GM12878 (cell line): ENCODE measurements at regions not wholly inside any gene's neighbourhood (a gene's known extent, or its start where the extent isn't known, plus 50 kb on each side); places are given as distances from the start of the nearest gene placed in this dataset.

Experiments
- CTCF ChIP-seq, 3 experiments: IDR thresholded peaks in 2 of 3; conservative IDR thresholded peaks in 1 of 3; 2 replicates each; pipeline ENCODE4 v1.5.1; 2011; ENCODE audit warnings: low read depth in 3 of 3, low read length in 3 of 3, mild to moderate bottlenecking in 3 of 3, control low read depth in 2 of 3, moderate library complexity in 2 of 3, inconsistent platforms in 1 of 3, mixed read lengths in 1 of 3; ENCODE audit not compliant: control insufficient read depth in 2 of 3, insufficient read depth in 1 of 3; ENCODE audit errors: extremely low read depth in 1 of 3
- FOS ChIP-seq: IDR thresholded peaks from 3 replicates; pipeline ENCODE4 v1.6.1; 2011; ENCODE audit warnings: borderline replicate concordance; ENCODE audit not compliant: insufficient read length; ENCODE audit errors: extremely low read depth
- SUZ12 ChIP-seq: fragments of 200-600 bp; sonication (generic); IDR thresholded peaks from one replicate; pipeline ENCODE4 v1.6.1; 2018; ENCODE audit warnings: antibody characterized with exemption, mild to moderate bottlenecking; ENCODE audit not compliant: unreplicated experiment

DNA sequence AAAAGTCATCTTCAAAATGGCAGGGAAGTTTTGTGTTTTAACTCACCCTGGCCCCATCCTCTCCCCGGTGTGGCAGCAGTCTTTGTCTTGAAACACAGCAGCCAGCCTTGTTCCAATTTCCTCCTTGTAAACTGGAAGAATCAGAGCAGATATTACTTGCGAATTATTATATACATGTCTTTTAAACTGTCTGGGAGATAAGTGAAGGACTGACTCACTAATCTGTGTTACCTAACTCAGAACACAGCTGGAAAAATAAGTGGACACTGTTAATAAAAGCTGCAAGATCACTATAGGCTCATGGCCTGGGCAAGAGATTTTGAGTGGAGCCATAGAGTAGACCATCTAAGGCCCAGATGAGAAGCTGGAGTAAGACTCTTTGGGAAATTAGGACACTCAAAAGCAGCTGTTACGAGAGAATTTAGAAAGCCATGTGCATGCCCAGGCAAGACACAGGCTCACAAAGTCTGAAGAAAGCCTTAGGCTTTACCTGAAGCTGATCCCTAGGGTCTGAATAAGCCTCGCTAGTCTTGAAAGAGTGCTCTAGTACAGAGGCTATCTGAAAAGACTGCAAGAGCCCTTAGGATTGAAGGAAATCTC, 233.0 kb upstream of the RAB4A start:
- TF ChIP-seq SUZ12, result no peak
- TF ChIP-seq CTCF (IDR thresholded peaks at IDR 0.05 in 2 of 3, conservative IDR thresholded peaks at IDR 0.05 in 1 of 3; ENCODE audit: control insufficient read depth in 2 of 3, extremely low read depth in 1 of 3, insufficient read depth in 1 of 3, low read depth in 3 of 3, low read length in 3 of 3), result no peak
- TF ChIP-seq FOS, result no peak
